WTC11 (cell line): ENCODE measurements at regions not wholly inside any gene's neighbourhood (a gene's known extent, or its start where the extent isn't known, plus 50 kb on each side); places are given as distances from the start of the nearest gene placed in this dataset.
"Not testable (repeated sequence)": the region's sequence is repeated elsewhere in the genome, so short reads cannot be mapped to it uniquely, and the experiment has no call there.

ENCODE experiments used
- ELF4 ChIP-seq: sonication (generic); formaldehyde crosslinking; IDR thresholded peaks from 2 replicates; pipeline ENCODE4 v1.8.1; 2022; ENCODE audit warnings: low read depth, mild to moderate bottlenecking, moderate library complexity, missing genetic modification reagents
- JUN ChIP-seq: sonication (generic); formaldehyde crosslinking; IDR thresholded peaks from 2 replicates; pipeline ENCODE4 v1.8.0; 2023; ENCODE audit warnings: mild to moderate bottlenecking, missing genetic modification reagents
- ZNF671 ChIP-seq: fragments of 250-450 bp; sonication (Bioruptor Pico); IDR thresholded peaks from 2 replicates; pipeline ENCODE4 v1.8.0; 2021; ENCODE audit warnings: mild to moderate bottlenecking
- TF ChIP-seq, protein P1 (sequence below): fragments of 200-600 bp; IDR thresholded peaks from 2 replicates; pipeline ENCODE4 v1.8.0; 2022; ENCODE audit warnings: antibody characterized with exemption
- TF ChIP-seq, protein P2 (sequence below): sonication (generic); formaldehyde crosslinking; IDR thresholded peaks from 2 replicates; pipeline ENCODE4 v1.8.0; 2022; ENCODE audit warnings: mild to moderate bottlenecking, missing genetic modification reagents
- TF ChIP-seq, protein P3 (sequence below): fragments of 250-450 bp; sonication (Bioruptor Pico); conservative IDR thresholded peaks from 2 replicates; pipeline ENCODE4 v1.9.0; 2021; ENCODE audit warnings: mild to moderate bottlenecking

DNA sequence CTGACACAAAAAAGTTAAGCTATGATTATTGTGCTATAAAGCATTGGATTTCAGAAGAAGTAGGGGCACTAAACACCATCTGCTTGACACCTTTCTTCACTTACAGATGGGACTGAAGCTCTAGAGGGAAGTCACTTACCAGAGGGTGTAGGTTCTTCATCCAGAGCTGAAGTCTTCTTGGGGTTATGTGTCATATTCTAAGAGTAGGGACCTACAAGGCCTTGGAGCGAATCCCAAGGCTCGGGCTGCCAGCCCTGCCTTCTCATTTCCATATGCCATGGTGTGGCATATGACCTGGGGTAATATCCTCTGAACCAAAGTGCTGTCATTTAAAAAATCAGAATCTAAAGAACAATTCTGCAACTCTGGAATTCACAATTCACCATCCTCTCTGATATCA is 2773.4 kb upstream of the TPTE start:
- TF ChIP-seq, protein P1, sequence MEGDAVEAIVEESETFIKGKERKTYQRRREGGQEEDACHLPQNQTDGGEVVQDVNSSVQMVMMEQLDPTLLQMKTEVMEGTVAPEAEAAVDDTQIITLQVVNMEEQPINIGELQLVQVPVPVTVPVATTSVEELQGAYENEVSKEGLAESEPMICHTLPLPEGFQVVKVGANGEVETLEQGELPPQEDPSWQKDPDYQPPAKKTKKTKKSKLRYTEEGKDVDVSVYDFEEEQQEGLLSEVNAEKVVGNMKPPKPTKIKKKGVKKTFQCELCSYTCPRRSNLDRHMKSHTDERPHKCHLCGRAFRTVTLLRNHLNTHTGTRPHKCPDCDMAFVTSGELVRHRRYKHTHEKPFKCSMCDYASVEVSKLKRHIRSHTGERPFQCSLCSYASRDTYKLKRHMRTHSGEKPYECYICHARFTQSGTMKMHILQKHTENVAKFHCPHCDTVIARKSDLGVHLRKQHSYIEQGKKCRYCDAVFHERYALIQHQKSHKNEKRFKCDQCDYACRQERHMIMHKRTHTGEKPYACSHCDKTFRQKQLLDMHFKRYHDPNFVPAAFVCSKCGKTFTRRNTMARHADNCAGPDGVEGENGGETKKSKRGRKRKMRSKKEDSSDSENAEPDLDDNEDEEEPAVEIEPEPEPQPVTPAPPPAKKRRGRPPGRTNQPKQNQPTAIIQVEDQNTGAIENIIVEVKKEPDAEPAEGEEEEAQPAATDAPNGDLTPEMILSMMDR: not testable (repeated sequence)
- not testable (repeated sequence) for TF ChIP-seq ELF4, ZNF671, JUN (CRISPR knock-in tag)
- TF ChIP-seq, protein P2, sequence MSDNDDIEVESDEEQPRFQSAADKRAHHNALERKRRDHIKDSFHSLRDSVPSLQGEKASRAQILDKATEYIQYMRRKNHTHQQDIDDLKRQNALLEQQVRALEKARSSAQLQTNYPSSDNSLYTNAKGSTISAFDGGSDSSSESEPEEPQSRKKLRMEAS (CRISPR knock-in tag): not testable (repeated sequence)
- TF ChIP-seq, protein P3, sequence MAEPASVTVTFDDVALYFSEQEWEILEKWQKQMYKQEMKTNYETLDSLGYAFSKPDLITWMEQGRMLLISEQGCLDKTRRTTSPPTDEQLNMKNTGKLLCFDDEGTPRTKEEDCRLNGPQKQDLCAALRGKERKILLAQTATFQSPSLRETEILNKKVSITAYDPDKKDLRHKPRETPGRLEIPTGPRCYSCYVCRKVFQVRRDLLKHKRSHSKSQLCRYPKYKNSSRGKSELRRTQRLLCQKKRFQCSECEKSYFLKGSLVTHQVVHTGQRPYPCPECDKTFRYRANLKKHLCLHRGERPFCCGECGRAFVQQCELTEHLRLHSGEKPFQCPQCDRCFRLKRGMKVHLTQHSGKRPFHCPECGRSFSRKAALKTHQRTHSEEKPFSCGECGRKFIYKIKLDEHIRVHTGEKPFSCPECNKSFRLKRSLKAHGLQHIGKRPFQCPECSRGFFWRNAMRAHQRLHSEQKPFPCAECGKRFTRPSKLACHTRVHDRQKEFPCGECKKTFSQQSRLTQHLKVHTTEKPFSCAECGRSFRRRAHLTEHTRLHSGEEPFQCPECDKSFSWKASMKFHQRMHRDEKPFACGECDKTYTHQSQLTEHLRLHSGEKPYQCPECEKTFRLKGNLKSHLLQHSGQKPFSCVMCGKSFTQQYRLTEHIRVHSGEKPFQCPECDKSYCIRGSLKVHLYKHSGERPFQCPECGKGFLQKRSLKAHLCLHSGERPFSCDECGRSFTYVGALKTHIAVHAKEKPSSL (CRISPR knock-in tag): not testable (repeated sequence)
